ENCODE measurements at regions not wholly inside any gene's neighbourhood (a gene's known extent, or its start where the extent isn't known, plus 50 kb on each side); places are given as distances from the start of the nearest gene placed in this dataset.

DNA sequence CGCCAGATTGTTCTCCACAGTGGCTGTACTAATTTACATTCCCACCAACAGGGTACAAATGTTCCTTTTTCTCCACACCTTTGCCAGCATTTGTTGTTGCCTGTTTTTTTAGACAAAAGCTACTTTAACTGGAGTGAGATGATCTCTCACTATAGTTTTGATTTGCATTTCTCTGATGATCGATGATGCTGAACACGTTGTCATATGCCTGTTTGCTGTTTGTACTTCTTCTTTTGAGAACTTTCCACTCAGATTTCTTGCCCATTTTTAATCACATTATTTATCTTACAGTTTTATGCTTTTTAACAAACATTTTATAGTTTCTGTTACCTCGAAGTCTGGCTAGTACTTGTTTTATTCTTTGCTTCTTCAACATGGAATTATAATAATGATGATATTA lies 643.7 kb upstream of the ALCAM start:
- Histone ChIP-seq H2AFZ (ENCODE audit: low read length) (no peak overlapping the region), H3K4me2 (ENCODE audit: low read depth, low read length) (no peak overlapping the region), H3K36me3 (replicated peaks; ENCODE audit: insufficient read depth, low read length) (no peaks in the 10 kb centered on the region)

GRCh38 chr3:104731074-104731473 lies 635.6 kb upstream of the ALCAM start:
- Histone ChIP-seq H3K4me3 (ENCODE audit: low read length) (no peak overlapping the region), H3F3A (ENCODE audit: insufficient read depth, low read length) (no peaks in the 10 kb centered on the region), H3K9me2 (replicated peaks; ENCODE audit: insufficient read depth, low read length) (0 out of 2 replicates have a peak, but pooled peaks cover 2% of the 10 kb centered on the region), H3K79me2 (ENCODE audit: low read length) (no peaks in the 10 kb centered on the region), H3K36me3 (replicated peaks; ENCODE audit: insufficient read depth, low read length) (no peaks in the 10 kb centered on the region), H4K20me1 (ENCODE audit: insufficient read depth, low read length) (no peaks in the 10 kb centered on the region), H3K27ac (ENCODE audit: low read length) (no peak overlapping the region), H3K4me1 (ENCODE audit: low read length) (no peaks in the 10 kb centered on the region), H3K9ac (ENCODE audit: low read length) (no peak overlapping the region), H3K9me3 (replicated peaks; ENCODE audit: insufficient read depth, low read length) (no peaks in the 10 kb centered on the region), H3K4me2 (ENCODE audit: low read depth, low read length) (no peak overlapping the region), H2AFZ (ENCODE audit: low read length) (no peak overlapping the region), H3K27me3 (replicated peaks; ENCODE audit: insufficient read depth, low read length) (no peaks in the 10 kb centered on the region)
- no peak for DNase-seq
- TF ChIP-seq EZH2phosphoT487 (IDR thresholded peaks at IDR 0.05; ENCODE audit: low read length) (no peak), EZH2 (optimal IDR thresholded peaks at IDR 0.05; ENCODE audit: low read depth, low read length) (no peak), CTCF (IDR thresholded peaks at IDR 0.05; ENCODE audit: low read length) (no peak)

More for the DNA sequence above, 643.7 kb upstream of the ALCAM start:
- H3K27me3 ChIP-seq (replicated peaks; ENCODE audit: insufficient read depth, low read length) = no peaks in the 10 kb centered on the region
- no peak overlapping the region for H3K27ac ChIP-seq (ENCODE audit: low read length)
- no peaks in the 10 kb centered on the region for H3K9me2 ChIP-seq (replicated peaks; ENCODE audit: insufficient read depth, low read length)
- no peaks in the 10 kb centered on the region for H3K9me3 ChIP-seq (replicated peaks; ENCODE audit: insufficient read depth, low read length)
- no peak for DNase-seq
- H3K4me3 ChIP-seq (ENCODE audit: low read length) = no peak overlapping the region
- H4K20me1 ChIP-seq (ENCODE audit: insufficient read depth, low read length) = no peaks in the 10 kb centered on the region
- H3K4me1 ChIP-seq (ENCODE audit: low read length) = no peaks in the 10 kb centered on the region
- no peaks in the 10 kb centered on the region for H3K79me2 ChIP-seq (ENCODE audit: low read length)
- H3F3A ChIP-seq (ENCODE audit: insufficient read depth, low read length) = no peaks in the 10 kb centered on the region
- H3K9ac ChIP-seq (ENCODE audit: low read length) = no peak overlapping the region
- TF ChIP-seq EZH2phosphoT487 (IDR thresholded peaks at IDR 0.05; ENCODE audit: low read length) (no peak), EZH2 (optimal IDR thresholded peaks at IDR 0.05; ENCODE audit: low read depth, low read length) (no peak), CTCF (IDR thresholded peaks at IDR 0.05; ENCODE audit: low read length) (no peak)

- H3K36me3 ChIP-seq (replicated peaks; ENCODE audit: insufficient read depth, low read length) = no peaks in the 10 kb centered on the region
- no peak overlapping the region for H3K4me3 ChIP-seq (ENCODE audit: low read length)
- H2AFZ ChIP-seq (ENCODE audit: low read length) = no peak overlapping the region
- H3K9ac ChIP-seq (ENCODE audit: low read length) = no peak overlapping the region
- no peak for DNase-seq
- H3K79me2 ChIP-seq (ENCODE audit: low read length) = no peaks in the 10 kb centered on the region
- no peak overlapping the region for H3K27ac ChIP-seq (ENCODE audit: low read length)
- H3K27me3 ChIP-seq (replicated peaks; ENCODE audit: insufficient read depth, low read length) = no peaks in the 10 kb centered on the region
- 0 out of 2 replicates have a peak, but pooled peaks cover 2% of the 10 kb centered on the region for H3K9me2 ChIP-seq (replicated peaks; ENCODE audit: insufficient read depth, low read length)
- H3K4me1 ChIP-seq (ENCODE audit: low read length) = no peaks in the 10 kb centered on the region
- no peaks in the 10 kb centered on the region for H4K20me1 ChIP-seq (ENCODE audit: insufficient read depth, low read length)
- no peaks in the 10 kb centered on the region for H3K9me3 ChIP-seq (replicated peaks; ENCODE audit: insufficient read depth, low read length)
- no peaks in the 10 kb centered on the region for H3F3A ChIP-seq (ENCODE audit: insufficient read depth, low read length)
- no peak overlapping the region for H3K4me2 ChIP-seq (ENCODE audit: low read depth, low read length)
- TF ChIP-seq EZH2 (optimal IDR thresholded peaks at IDR 0.05; ENCODE audit: low read depth, low read length) = no peak
- no peak for TF ChIP-seq EZH2phosphoT487 (IDR thresholded peaks at IDR 0.05; ENCODE audit: low read length)
- TF ChIP-seq CTCF (IDR thresholded peaks at IDR 0.05; ENCODE audit: low read length) = no peak
Measured at GRCh38 chr3:104734627-104735026, 632.1 kb upstream of the ALCAM start.

Measured in MM.1S (cell line).